Left kidney (tissue), 1 donor: ENCODE measurements at regions not wholly inside any gene's neighbourhood (a gene's known extent, or its start where the extent isn't known, plus 50 kb on each side); places are given as distances from the start of the nearest gene placed in this dataset.

Experiments
- DNase-seq: peaks from one replicate; pipeline ENCODE4 v3.0.0-alpha.2; 2013

DNA sequence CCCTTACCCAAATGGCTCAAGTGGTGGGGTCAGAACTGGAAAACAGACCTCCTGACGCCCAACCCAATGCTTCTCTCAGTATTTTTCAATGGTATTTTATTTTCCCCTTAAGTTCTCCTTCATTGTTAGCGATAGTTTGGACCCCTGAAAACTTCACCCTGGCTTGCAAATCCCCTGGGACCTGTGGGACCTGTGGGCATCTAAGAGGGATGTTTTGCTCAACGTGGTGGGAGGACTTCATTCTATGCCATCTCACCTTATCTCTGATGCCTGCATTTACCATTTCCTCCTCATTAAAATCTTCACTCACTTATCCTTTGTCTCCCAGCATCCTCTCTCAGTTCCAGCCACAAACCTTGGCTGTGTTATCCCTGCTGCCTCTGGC lies 59.4 kb upstream of the GZMB start:
- no peak for DNase-seq

DNA sequence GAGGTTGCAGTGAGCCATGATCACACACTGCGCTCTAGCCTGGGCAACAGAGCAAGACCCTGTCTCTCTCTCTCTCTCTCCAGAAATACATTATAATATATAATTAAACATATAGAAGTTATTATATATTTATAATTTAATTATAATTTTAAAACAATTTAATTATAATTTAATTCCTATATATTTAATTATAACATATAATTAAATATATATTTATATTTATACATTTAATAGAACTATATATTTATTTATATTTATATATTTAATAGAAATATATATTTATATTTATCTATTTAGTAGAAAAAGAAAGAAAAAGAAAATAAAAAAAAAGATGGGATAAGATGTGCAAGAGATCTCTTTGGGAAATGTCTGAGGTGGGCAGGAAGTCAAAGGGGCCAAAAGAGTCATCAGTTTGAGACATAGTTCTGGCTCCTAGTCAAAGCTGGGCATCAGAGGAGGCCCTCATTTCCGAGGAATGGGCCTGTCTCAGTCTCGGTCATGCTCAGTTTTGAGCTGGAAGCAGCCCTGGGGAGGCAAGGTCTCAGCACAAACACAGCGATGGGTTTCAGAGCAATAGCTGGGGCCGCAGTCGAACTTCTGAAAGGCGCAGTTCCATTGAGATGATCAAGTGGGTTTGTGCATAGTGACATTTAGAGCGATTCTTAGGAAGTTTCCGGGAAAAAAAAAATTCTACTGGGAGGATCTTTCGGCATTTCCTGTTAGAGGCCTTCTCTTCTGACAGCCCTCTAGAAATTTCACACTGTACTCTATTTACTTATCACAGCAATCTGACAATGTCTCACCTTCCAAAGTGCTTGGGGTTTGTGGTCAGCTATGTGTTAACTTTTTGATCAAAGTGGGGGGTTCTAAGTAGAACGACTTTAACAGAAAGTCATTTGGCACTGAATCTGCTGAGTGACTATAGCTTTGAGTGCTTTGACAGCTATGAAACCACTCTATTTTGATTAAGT lies 58.7 kb upstream of the GZMB start:
- no peak for DNase-seq

DNA sequence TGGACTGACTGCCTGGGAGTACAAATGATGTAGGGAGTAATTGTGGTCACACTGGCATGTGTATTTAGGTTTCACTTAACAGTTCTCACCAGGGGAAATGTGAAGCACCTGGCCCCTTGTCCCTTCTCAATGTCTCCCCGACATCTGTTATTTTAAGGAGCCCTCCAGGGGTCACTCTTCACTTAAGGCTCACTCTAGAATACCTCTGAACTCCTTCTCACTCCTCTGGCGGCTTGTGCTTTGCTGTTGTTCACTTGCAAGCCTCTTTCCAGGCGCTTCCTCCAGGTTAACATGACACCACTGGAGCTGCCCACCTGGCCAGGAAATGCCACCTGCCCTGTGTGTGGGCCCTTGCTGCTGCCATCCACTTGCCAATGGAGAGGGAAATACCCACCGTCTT lies 56.5 kb upstream of the GZMB start:
- no peak for DNase-seq

DNA sequence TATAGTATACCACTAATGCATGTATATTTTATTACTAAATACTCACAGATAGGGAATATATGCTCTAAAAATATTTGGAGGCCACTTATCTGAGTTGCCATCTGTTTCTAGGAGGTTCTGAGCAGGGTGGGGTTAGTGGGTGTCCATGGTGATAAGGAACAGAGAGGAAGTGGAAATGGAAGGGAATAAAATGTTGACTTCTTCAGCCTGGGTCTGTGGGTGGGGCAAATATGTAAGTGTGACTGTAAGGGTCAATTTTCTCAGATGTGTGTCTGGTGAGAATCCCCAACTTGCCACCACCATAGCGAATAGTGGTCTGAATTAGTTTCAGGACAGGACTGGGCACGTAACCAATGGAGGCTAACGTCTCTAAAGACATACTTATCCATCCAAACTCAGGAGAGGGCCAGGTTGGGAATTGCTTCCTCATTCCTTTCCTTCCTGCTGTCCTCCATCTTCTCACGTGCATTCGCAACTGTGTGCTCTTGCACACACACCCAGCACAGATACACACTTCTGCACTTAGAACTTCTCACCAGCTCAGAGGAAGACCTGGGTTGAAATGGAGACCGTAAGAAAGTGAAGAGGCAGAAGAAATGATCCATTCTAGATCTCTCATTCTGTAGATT lies 54.2 kb upstream of the GZMB start:
- DNase-seq: no peak
